Mesenchymal stem cell (in vitro differentiated cells and primary cell): ENCODE measurements at regions not wholly inside any gene's neighbourhood (a gene's known extent, or its start where the extent isn't known, plus 50 kb on each side); places are given as distances from the start of the nearest gene placed in this dataset.
"Not testable (repeated sequence)": the region's sequence is repeated elsewhere in the genome, so short reads cannot be mapped to it uniquely, and the experiment has no call there.

Source experiments
- DNase-seq: peaks from one replicate; pipeline ENCODE4 v3.0.0-alpha.2; 2013
- H2AFZ ChIP-seq: one replicate; pipeline ENCODE4 v1.6.1; 2013; ENCODE audit warnings: low read depth, mild to moderate bottlenecking, control low read depth, inconsistent platforms, low read length, moderate library complexity
- H2AK5ac ChIP-seq: 2 replicates; pipeline ENCODE4 v1.6.1; 2013; ENCODE audit warnings: low read length, moderate library complexity, mild to moderate bottlenecking, inconsistent platforms; ENCODE audit not compliant: severe bottlenecking
- H2BK120ac ChIP-seq: one replicate; pipeline ENCODE4 v1.6.1; 2013; ENCODE audit warnings: low read depth, mild to moderate bottlenecking, inconsistent platforms, low read length, moderate library complexity
- H2BK12ac ChIP-seq, 2 experiments: one replicate each; pipeline ENCODE4 v1.6.1; 2013; ENCODE audit warnings: inconsistent platforms in 2 of 2, low read length in 2 of 2, mild to moderate bottlenecking in 2 of 2, moderate library complexity in 2 of 2, control low read depth in 1 of 2
- H2BK15ac ChIP-seq: one replicate; pipeline ENCODE4 v1.6.1; 2013; ENCODE audit warnings: mild to moderate bottlenecking, low read depth, inconsistent platforms; ENCODE audit not compliant: poor library complexity, severe bottlenecking
- H2BK5ac ChIP-seq: 2 replicates; pipeline ENCODE4 v1.6.1; 2013; ENCODE audit warnings: low read depth, mild to moderate bottlenecking, low read length, control low read depth, inconsistent platforms; ENCODE audit not compliant: poor library complexity, severe bottlenecking
- H3K14ac ChIP-seq, 2 experiments: one replicate each; pipeline ENCODE4 v1.6.1; 2013; ENCODE audit warnings: inconsistent platforms in 2 of 2, low read length in 2 of 2, control low read depth in 1 of 2, mild to moderate bottlenecking in 1 of 2, moderate library complexity in 1 of 2
- H3K18ac ChIP-seq, 2 experiments: one replicate each; pipeline ENCODE4 v1.6.1; 2013; ENCODE audit warnings: inconsistent platforms in 2 of 2, low read length in 2 of 2, control low read depth in 1 of 2, low read depth in 1 of 2, mild to moderate bottlenecking in 1 of 2
- H3K23ac ChIP-seq, 2 experiments: one replicate each; pipeline ENCODE4 v1.6.1; 2013; ENCODE audit warnings: inconsistent platforms in 2 of 2, low read length in 2 of 2, mild to moderate bottlenecking in 2 of 2, moderate library complexity in 2 of 2, control low read depth in 1 of 2
- H3K27ac ChIP-seq: 2 replicates; pipeline ENCODE4 v1.5.1; 2013; ENCODE audit warnings: mild to moderate bottlenecking, moderate library complexity, low read length, control low read depth, inconsistent platforms; ENCODE audit not compliant: poor library complexity, severe bottlenecking
- H3K27me3 ChIP-seq, 2 experiments: 2 replicates each; pipeline versions ENCODE4 v1.6.1 to v1.7.0; 2013; ENCODE audit warnings: low read length in 2 of 2, mild to moderate bottlenecking in 2 of 2, moderate library complexity in 2 of 2, control low read depth in 1 of 2, inconsistent platforms in 1 of 2; ENCODE audit not compliant: control insufficient read depth in 1 of 2, insufficient read depth in 1 of 2
- H3K36me3 ChIP-seq, 2 experiments: 2 replicates each; pipeline versions ENCODE4 v1.6.1 to v1.7.0; 2013; ENCODE audit warnings: low read length in 2 of 2, control low read depth in 1 of 2, inconsistent platforms in 1 of 2, low read depth in 1 of 2, mild to moderate bottlenecking in 1 of 2; ENCODE audit not compliant: insufficient read depth in 2 of 2, control insufficient read depth in 1 of 2
- H3K4ac ChIP-seq, 2 experiments: one replicate each; pipeline ENCODE4 v1.6.1; 2013; ENCODE audit warnings: inconsistent platforms in 2 of 2, low read length in 2 of 2, mild to moderate bottlenecking in 2 of 2, moderate library complexity in 2 of 2, control low read depth in 1 of 2, low read depth in 1 of 2
- H3K4me1 ChIP-seq: 2 replicates; pipeline ENCODE4 v1.6.1; 2013; ENCODE audit warnings: low read depth, low read length, control low read depth; ENCODE audit not compliant: control insufficient read depth, insufficient read depth
- H3K4me2 ChIP-seq: 2 replicates; pipeline ENCODE4 v1.6.1; 2013; ENCODE audit warnings: low read length, mild to moderate bottlenecking, inconsistent platforms; ENCODE audit not compliant: poor library complexity, severe bottlenecking
- H3K4me3 ChIP-seq, 2 experiments: 2 replicates each; pipeline versions ENCODE4 v1.5.1 to v1.7.0; 2013; ENCODE audit warnings: low read length in 2 of 2, mild to moderate bottlenecking in 2 of 2, control low read depth in 1 of 2, low read depth in 1 of 2; ENCODE audit not compliant: insufficient read depth in 1 of 2
- H3K79me1 ChIP-seq: replicated peaks from 2 replicates; pipeline ENCODE4 v1.6.1; 2013; ENCODE audit warnings: mild to moderate bottlenecking, control low read depth, low read length, inconsistent platforms; ENCODE audit not compliant: poor library complexity, severe bottlenecking
- H3K9ac ChIP-seq: 2 replicates; pipeline ENCODE4 v1.7.0; 2013; ENCODE audit warnings: mild to moderate bottlenecking, low read length, moderate library complexity
- H3K9me3 ChIP-seq: 2 replicates; pipeline ENCODE4 v1.7.0; 2013; ENCODE audit warnings: mild to moderate bottlenecking, low read length; ENCODE audit not compliant: control insufficient read depth
- H4K8ac ChIP-seq: one replicate; pipeline ENCODE4 v1.6.1; 2013; ENCODE audit warnings: inconsistent platforms, mild to moderate bottlenecking, low read length, moderate library complexity
- H4K91ac ChIP-seq: one replicate; pipeline ENCODE4 v1.6.1; 2013; ENCODE audit warnings: mild to moderate bottlenecking, low read length, inconsistent platforms
- WGBS: methylation state at CpG from one replicate; pipeline ENCODE4 v1.1.7; 2013; ENCODE audit warnings: mixed read lengths; 5-methylcytosine and 5-hydroxymethylcytosine counted together

DNA sequence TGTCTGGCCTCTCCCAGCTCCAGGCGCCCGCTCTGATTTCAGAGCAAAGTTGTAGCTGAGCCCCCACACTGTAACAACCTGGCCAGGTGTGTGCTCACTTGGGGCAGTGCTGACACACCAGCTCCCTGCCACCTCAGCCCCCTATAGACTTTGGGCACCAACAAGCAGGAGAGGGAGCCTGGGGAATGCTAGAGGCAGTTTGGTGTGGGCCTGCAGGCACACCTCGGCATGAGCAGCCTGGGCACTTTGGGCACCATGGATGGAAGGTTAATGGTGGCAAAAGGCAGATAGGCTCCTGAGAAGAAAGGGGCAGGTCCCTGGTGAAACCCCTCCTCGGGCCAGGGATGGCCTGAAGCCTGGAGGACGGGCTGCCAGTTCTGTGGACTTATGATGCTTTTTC, 212.7 kb upstream of the GNAI1 start:
- no peak overlapping the region for H4K8ac ChIP-seq
- H2AK5ac ChIP-seq: no peak overlapping the region
- H4K91ac ChIP-seq: no peak overlapping the region
- H2AFZ ChIP-seq: no peak overlapping the region
- no peak overlapping the region for H3K23ac ChIP-seq
- no peak overlapping the region for H3K4me2 ChIP-seq
- H3K4ac ChIP-seq: no peak overlapping the region
- H3K9me3 ChIP-seq: no peaks in the 10 kb centered on the region
- H2BK15ac ChIP-seq: no peak overlapping the region
- H3K14ac ChIP-seq: no peak overlapping the region
- DNase-seq: no peak
- H2BK5ac ChIP-seq: no peak overlapping the region
- WGBS: 94% methylated on average over 5 of the region's 5 CpGs
- no peak overlapping the region for H3K4me3 ChIP-seq
- no peak overlapping the region for H3K9ac ChIP-seq
- H3K36me3 ChIP-seq: no peaks in the 10 kb centered on the region
- no peaks in the 10 kb centered on the region for H3K79me1 ChIP-seq
- H3K4me1 ChIP-seq: no peaks in the 10 kb centered on the region
- H3K27ac ChIP-seq: no peak overlapping the region
- H3K18ac ChIP-seq: no peak overlapping the region
- no peaks in the 10 kb centered on the region for H3K27me3 ChIP-seq
- H2BK12ac ChIP-seq: no peak overlapping the region
- no peak overlapping the region for H2BK120ac ChIP-seq

DNA sequence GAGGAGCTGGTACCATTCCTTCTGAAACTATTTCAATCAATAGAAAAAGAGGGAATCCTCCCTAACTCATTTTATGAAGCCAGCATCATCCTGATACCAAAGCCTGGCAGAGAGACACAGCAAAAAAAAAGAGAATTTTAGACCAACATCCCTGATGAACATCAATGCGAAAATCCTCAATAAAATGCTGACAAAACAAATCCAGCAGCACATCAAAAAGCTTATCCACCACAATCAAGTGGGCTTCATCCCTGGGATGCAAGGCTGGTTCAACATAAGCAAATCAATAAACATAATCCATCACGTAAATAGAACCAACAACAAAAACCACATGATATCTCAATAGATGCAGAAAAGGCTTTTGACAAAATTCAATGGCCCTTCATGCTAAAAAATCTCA, 216.0 kb upstream of the GNAI1 start:
- H3K4me2 ChIP-seq, H3K36me3 ChIP-seq, H4K8ac ChIP-seq, H3K18ac ChIP-seq, DNase-seq, H2BK5ac ChIP-seq, H2AFZ ChIP-seq, H3K27me3 ChIP-seq, H2BK15ac ChIP-seq, H3K9me3 ChIP-seq, H2BK120ac ChIP-seq, H2BK12ac ChIP-seq, H3K14ac ChIP-seq, H3K23ac ChIP-seq, H2AK5ac ChIP-seq, H4K91ac ChIP-seq, H3K4ac ChIP-seq, H3K4me1 ChIP-seq, H3K4me3 ChIP-seq, H3K9ac ChIP-seq, H3K79me1 ChIP-seq, H3K27ac ChIP-seq: not testable (repeated sequence)
- 90% methylated on average over 2 of the region's 2 CpGs for WGBS

DNA sequence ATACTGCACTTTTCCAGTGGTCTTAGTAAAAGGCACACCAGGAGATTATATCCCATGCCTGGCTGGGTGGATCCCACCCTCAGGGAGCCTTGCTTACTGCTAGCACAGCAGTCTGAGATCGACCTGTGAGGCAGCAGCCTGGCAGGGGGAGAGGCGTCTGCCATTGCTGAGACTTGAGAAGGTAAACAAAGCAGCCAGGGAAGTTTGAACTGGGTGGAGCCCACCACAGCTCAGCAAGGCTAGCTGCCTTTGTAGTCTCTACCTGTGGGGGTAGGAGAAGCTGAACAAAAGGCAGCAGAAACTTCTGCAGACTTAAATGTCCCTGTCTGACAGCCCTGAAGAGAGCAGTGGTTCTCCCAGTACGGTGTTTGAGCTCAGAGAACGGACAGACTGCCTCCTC, 219.3 kb upstream of the GNAI1 start:
- not testable (repeated sequence) for H2AFZ ChIP-seq, H3K9ac ChIP-seq, H3K27ac ChIP-seq, H2BK15ac ChIP-seq, H3K4me3 ChIP-seq, H3K4me2 ChIP-seq, H3K14ac ChIP-seq, H3K4ac ChIP-seq, H2BK5ac ChIP-seq, H3K79me1 ChIP-seq, H3K18ac ChIP-seq, H3K23ac ChIP-seq, H3K27me3 ChIP-seq, H2AK5ac ChIP-seq, H2BK120ac ChIP-seq, H2BK12ac ChIP-seq, H3K9me3 ChIP-seq, H3K36me3 ChIP-seq, DNase-seq, H3K4me1 ChIP-seq, H4K91ac ChIP-seq, H4K8ac ChIP-seq
- WGBS: 87% methylated on average over 4 of the region's 4 CpGs

DNA sequence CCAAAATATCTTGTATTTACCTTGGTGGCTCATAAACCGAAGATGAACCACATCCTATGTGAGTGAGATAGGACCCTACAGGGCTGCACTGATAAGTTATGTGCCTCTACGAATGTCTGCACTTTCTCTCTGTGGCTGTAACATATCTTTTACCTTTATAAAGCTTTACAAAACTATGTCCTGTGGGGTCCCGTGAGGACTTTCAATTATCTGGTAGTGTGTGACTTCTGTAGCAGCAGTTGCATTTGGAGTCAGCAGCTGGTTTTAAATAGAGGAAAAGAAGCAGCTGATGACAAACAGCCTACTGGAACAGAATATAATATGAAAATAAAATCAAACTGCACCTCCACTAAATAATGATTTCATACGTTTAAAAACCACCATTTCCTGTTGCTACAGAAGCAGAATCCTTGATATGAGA, 222.4 kb upstream of the GNAI1 start:
- Histone ChIP-seq H3K9ac (no peak overlapping the region), H3K4ac (no peak overlapping the region), H2BK5ac (no peak overlapping the region), H3K14ac (no peak overlapping the region), H3K4me1 (no peaks in the 10 kb centered on the region), H2BK12ac (no peak overlapping the region), H3K23ac (no peak overlapping the region), H3K4me2 (no peak overlapping the region), H3K4me3 (no peak overlapping the region), H3K36me3 (no peaks in the 10 kb centered on the region), H3K9me3 (no peaks in the 10 kb centered on the region), H2BK120ac (no peak overlapping the region), H3K27me3 (no peaks in the 10 kb centered on the region), H3K27ac (no peak overlapping the region), H3K79me1 (no peaks in the 10 kb centered on the region), H4K91ac (no peak overlapping the region), H3K18ac (no peak overlapping the region), H2AK5ac (no peak overlapping the region), H2AFZ (no peak overlapping the region), H4K8ac (no peak overlapping the region), H2BK15ac (no peak overlapping the region)
- no peak for DNase-seq
- 68% methylated on average over 2 of the region's 4 CpGs for WGBS
